Endothelial cell of umbilical vein (primary cell): ENCODE measurements at regions not wholly inside any gene's neighbourhood (a gene's known extent, or its start where the extent isn't known, plus 50 kb on each side); places are given as distances from the start of the nearest gene placed in this dataset.

Experiments used
- BruUV-seq: library from RNA; stranded (reverse); fragments of 400-500 nt; replicated peaks from 2 replicates; lab custom pipeline; 2021; lab: Mats Ljungman, UMichigan
- CTCF ChIA-PET: fragments of 300-600, 350-600 bp; sonication (Branson Sonifier 250); formaldehyde crosslinking; loops from one replicate; lab custom pipeline; 2021; ENCODE audit warnings: antibody characterized with exemption, inconsistent platforms; lab: Charles Lee
- POLR2A ChIA-PET: fragments of 300-600, 350-600 bp; sonication (Branson Sonifier 250); formaldehyde crosslinking; loops from one replicate; lab custom pipeline; 2021; ENCODE audit warnings: antibody characterized with exemption, inconsistent platforms; lab: Charles Lee
- DNase-seq: peaks from one replicate; pipeline ENCODE4 v3.0.0-alpha.2; 2011; ENCODE audit warnings: low read depth, low spot score
- FAIRE-seq: peaks from 2 replicates; lab custom pipeline; 2011; peaks lifted over from hg19 to GRCh38; lab: Jason Lieb, UNC
- H2AFZ ChIP-seq: 2 replicates; pipeline ENCODE4 v1.6.0; 2012; ENCODE audit warnings: low read depth, low read length, control low read depth, inconsistent platforms
- H3K27ac ChIP-seq: 2 replicates; pipeline ENCODE4 v1.5.1; 2011; ENCODE audit warnings: low read depth, mild to moderate bottlenecking, control low read depth, low read length, moderate library complexity; ENCODE audit not compliant: insufficient read depth
- H3K27me3 ChIP-seq, 2 experiments: 2 replicates each; pipeline versions ENCODE4 v1.6.0 to v1.6.1; 2011; ENCODE audit warnings: low read length in 2 of 2, mixed read lengths in 1 of 2; ENCODE audit not compliant: control insufficient read depth in 2 of 2, insufficient read depth in 2 of 2
- H3K36me3 ChIP-seq, 2 experiments: 2 replicates in 1 of 2; 3 replicates in 1 of 2; pipeline ENCODE4 v1.5.1; 2011; ENCODE audit warnings: low read length in 2 of 2, mild to moderate bottlenecking in 1 of 2, moderate library complexity in 1 of 2; ENCODE audit not compliant: control insufficient read depth in 2 of 2, insufficient read depth in 2 of 2; ENCODE audit errors: extremely low read depth in 1 of 2
- H3K4me1 ChIP-seq: 3 replicates; pipeline ENCODE4 v1.5.1; 2011; ENCODE audit warnings: mild to moderate bottlenecking, low read length; ENCODE audit not compliant: control insufficient read depth, insufficient read depth; ENCODE audit errors: extremely low read depth
- H3K4me2 ChIP-seq: 2 replicates; pipeline ENCODE4 v1.6.1; 2011; ENCODE audit warnings: low read length, control low read depth, mixed read lengths; ENCODE audit not compliant: insufficient read depth
- H3K4me3 ChIP-seq, 3 experiments: fragments of 200-600 bp in 1 of 3; sonication (generic), shearing (Covaris generic) in 1 of 3; replicated peaks in 1 of 3; 2 replicates each; pipeline ENCODE4 v1.5.1; 2011 to 2016; ENCODE audit warnings: control low read depth in 3 of 3, low read length in 3 of 3, mild to moderate bottlenecking in 2 of 3, inconsistent platforms in 1 of 3, low read depth in 1 of 3, moderate library complexity in 1 of 3; ENCODE audit not compliant: insufficient read depth in 1 of 3
- H3K79me2 ChIP-seq: 2 replicates; pipeline ENCODE4 v1.6.0; 2012; ENCODE audit warnings: low read length, inconsistent platforms; ENCODE audit not compliant: control insufficient read depth, insufficient read depth
- H3K9ac ChIP-seq: replicated peaks from 2 replicates; pipeline ENCODE3; 2011; ENCODE audit warnings: low read length, control low read depth; ENCODE audit not compliant: insufficient read depth; ENCODE audit errors: extremely low read depth
- H3K9me1 ChIP-seq: replicated peaks from 3 replicates; pipeline ENCODE4 v1.6.0; 2011; ENCODE audit warnings: mild to moderate bottlenecking, low read length; ENCODE audit not compliant: control insufficient read depth, insufficient read depth; ENCODE audit errors: extremely low read depth
- H3K9me3 ChIP-seq: replicated peaks from 2 replicates; pipeline ENCODE4 v1.5.1; 2012; ENCODE audit warnings: low read length, inconsistent platforms; ENCODE audit not compliant: control insufficient read depth, insufficient read depth
- H4K20me1 ChIP-seq: replicated peaks from 2 replicates; pipeline ENCODE3; 2011; ENCODE audit warnings: mild to moderate bottlenecking, low read length; ENCODE audit not compliant: control insufficient read depth, insufficient read depth; ENCODE audit errors: extremely low read depth
- CTCF ChIP-seq, 2 donors: IDR thresholded peaks; 1 replicate in 1 of 2; 2 replicates in 1 of 2; pipeline ENCODE4 v1.5.1; 2011; ENCODE audit warnings: low read length in 2 of 2, mild to moderate bottlenecking in 2 of 2, moderate library complexity in 2 of 2, control low read depth in 1 of 2, inconsistent platforms in 1 of 2, low read depth in 1 of 2; ENCODE audit not compliant: insufficient read depth in 1 of 2; ENCODE audit errors: extremely low read depth in 1 of 2
- EZH2 ChIP-seq: IDR thresholded peaks from 2 replicates; pipeline ENCODE4 v1.6.1; 2012; ENCODE audit warnings: borderline replicate concordance, low read depth, mild to moderate bottlenecking, moderate library complexity, low read length, inconsistent platforms; ENCODE audit not compliant: severe bottlenecking
- GATA2 ChIP-seq: IDR thresholded peaks from 2 replicates; pipeline ENCODE4 v1.7.0; 2011; ENCODE audit warnings: low read depth, mild to moderate bottlenecking, moderate library complexity, mixed read lengths, low read length; ENCODE audit not compliant: insufficient read length, insufficient read depth
- MAX ChIP-seq: IDR thresholded peaks from 2 replicates; pipeline ENCODE4 v1.6.1; 2011; ENCODE audit not compliant: insufficient read depth, insufficient read length
- MYC ChIP-seq: IDR thresholded peaks from one replicate; pipeline ENCODE4 v1.6.1; 2011; ENCODE audit warnings: mild to moderate bottlenecking, low read depth, low read length
- dilution Hi-C: fragments of 300-500 bp; cut with MboI; formaldehyde crosslinking; loops from one replicate; pipeline ENCODE4 v1.15.0; 2019; ENCODE audit warnings: low sequenced_read_pairs; ENCODE audit not compliant: extremely low pct_ligation_motif_present
- intact Hi-C: fragments of 100-400 bp; cut with micrococcal nuclease; formaldehyde crosslinking; loops from one replicate; pipeline ENCODE4 v1.10.0; 2022

DNA sequence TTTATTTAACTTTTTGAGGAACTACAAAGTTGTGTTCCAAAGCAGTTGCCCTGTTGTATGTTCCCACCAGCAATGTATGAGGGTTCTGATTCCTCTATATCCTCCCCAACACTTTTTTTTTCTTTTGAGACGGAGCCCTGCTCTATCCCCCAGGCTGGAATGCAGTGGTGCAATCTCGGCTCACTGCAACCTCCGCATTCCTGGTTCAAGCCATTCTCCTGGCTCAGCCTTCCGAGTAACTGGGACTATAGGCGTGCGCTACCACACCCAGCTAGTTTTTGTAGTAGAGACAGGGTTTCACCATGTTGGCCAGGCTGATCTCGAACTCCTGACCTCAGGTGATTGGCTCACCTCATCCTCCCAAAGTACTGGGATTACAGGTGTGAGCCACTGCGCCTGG lies 60.4 kb upstream of the ENAH start:
- POLR2A ChIA-PET, result no interaction called here

More for the DNA sequence above, 60.4 kb upstream of the ENAH start:
- Histone ChIP-seq H3K36me3 (no peaks in the 10 kb centered on the region), H3K4me3 (no peak overlapping the region), H3K9ac (no peak overlapping the region), H4K20me1 (no peaks in the 10 kb centered on the region), H3K27me3 (no peaks in the 10 kb centered on the region), H2AFZ (no peak overlapping the region), H3K9me1 (no peaks in the 10 kb centered on the region), H3K4me2 (no peak overlapping the region), H3K9me3 (no peaks in the 10 kb centered on the region), H3K4me1 (no peaks in the 10 kb centered on the region), H3K79me2 (no peaks in the 10 kb centered on the region), H3K27ac (no peak overlapping the region)
- intact Hi-C loops, result no loop called here
- dilution Hi-C loops, result no loop called here
- no TSS peak for BruUV-seq
- FAIRE-seq, result no peak
- no peak for TF ChIP-seq MYC
- TF ChIP-seq MAX, result no peak
- no peak for TF ChIP-seq EZH2
- no peak for TF ChIP-seq CTCF (IDR thresholded peaks at IDR 0.05; ENCODE audit: extremely low read depth in 1 of 2, insufficient read depth in 1 of 2, low read depth in 1 of 2, low read length in 2 of 2)
- TF ChIP-seq GATA2, result no peak
- DNase-seq, result no peak
- CTCF ChIA-PET, result no interaction called here
